K562 (cell line): ENCODE measurements at regions not wholly inside any gene's neighbourhood (a gene's known extent, or its start where the extent isn't known, plus 50 kb on each side); places are given as distances from the start of the nearest gene placed in this dataset.

Experiments
- ATAC-seq: fragments of 200-7000 bp; cut with Tn5 transposase; 3 replicates; pipeline ENCODE4 v1.9.1; 2020; ENCODE audit warnings: moderate library complexity
- BruUV-seq: library from RNA; stranded (reverse); fragments of 400-500 nt; replicated peaks from 2 replicates; lab custom pipeline; 2021; lab: Mats Ljungman, UMichigan
- CTCF ChIA-PET: fragments of 300-600 bp; formaldehyde crosslinking; extraction: SDS; loops from one replicate; lab custom pipeline; 2021; ENCODE audit warnings: low intra/inter-chr PET ratio; lab: Yijun Ruan, JAX
- POLR2A ChIA-PET: fragments of 300-600, 350-650 bp; sonication (Branson Sonifier 250); formaldehyde crosslinking; extraction: SDS; loops from one replicate; lab custom pipeline; 2021; ENCODE audit warnings: antibody characterized with exemption, inconsistent platforms; lab: Yijun Ruan, JAX
- DNase-seq, 4 experiments: peaks; one replicate each; pipeline versions ENCODE4 v3.0.0 to v3.0.0-alpha.2; 2011 to 2018; ENCODE audit warnings: low spot score in 3 of 4, mixed read lengths in 3 of 4; ENCODE audit errors: extremely low read depth in 1 of 4
- FAIRE-seq: peaks from 2 replicates; lab custom pipeline; 2011; peaks lifted over from hg19 to GRCh38; lab: Jason Lieb, UNC
- H2AFZ ChIP-seq: 2 replicates; pipeline ENCODE4 v1.6.0; 2011; ENCODE audit warnings: low read depth, low read length, control low read depth, inconsistent platforms
- H3K27ac ChIP-seq: fragments of 200-600 bp; 3 replicates; pipeline ENCODE4 v1.8.0; 2011; ENCODE audit warnings: low read depth, mild to moderate bottlenecking, control low read depth, inconsistent platforms, low read length, moderate library complexity, mixed read lengths; ENCODE audit errors: extremely low read depth
- H3K27me3 ChIP-seq, 2 experiments: fragments of 300-600 bp in 1 of 2; 2 replicates in 1 of 2; 3 replicates in 1 of 2; pipeline versions ENCODE4 v1.6.0 to v1.8.0; 2011; ENCODE audit warnings: inconsistent platforms in 2 of 2, low read length in 2 of 2, mild to moderate bottlenecking in 1 of 2, mixed read lengths in 1 of 2, moderate library complexity in 1 of 2; ENCODE audit not compliant: control insufficient read depth in 2 of 2, insufficient read depth in 2 of 2
- H3K36me3 ChIP-seq: fragments of 300-600 bp; 3 replicates; pipeline ENCODE4 v1.8.0; 2011; ENCODE audit warnings: mild to moderate bottlenecking, low read length, inconsistent platforms; ENCODE audit not compliant: control insufficient read depth, insufficient read depth
- H3K4me1 ChIP-seq, 2 experiments: fragments of 200-600 bp in 1 of 2; replicated peaks in 1 of 2; 2 replicates in 1 of 2; 3 replicates in 1 of 2; pipeline versions ENCODE4 v1.5.1 to v1.8.0; 2011; ENCODE audit warnings: inconsistent platforms in 2 of 2, low read length in 2 of 2, mild to moderate bottlenecking in 1 of 2, mixed read lengths in 1 of 2, moderate library complexity in 1 of 2; ENCODE audit not compliant: control insufficient read depth in 2 of 2, insufficient read depth in 2 of 2
- H3K4me2 ChIP-seq: 2 replicates; pipeline ENCODE4 v1.6.1; 2011; ENCODE audit warnings: low read length, control low read depth, inconsistent platforms, mixed read lengths; ENCODE audit not compliant: insufficient read depth
- H3K4me3 ChIP-seq: fragments of 200-600 bp; sonication (generic), shearing (Covaris generic); 2 replicates; pipeline ENCODE4 v1.5.1; 2016; ENCODE audit warnings: control low read depth, inconsistent platforms
- H3K79me2 ChIP-seq: fragments of 200-600 bp; 3 replicates; pipeline ENCODE4 v1.8.0; 2011; ENCODE audit warnings: low read length, inconsistent platforms; ENCODE audit not compliant: control insufficient read depth, insufficient read depth
- H3K9ac ChIP-seq, 2 experiments: 2 replicates each; pipeline versions ENCODE4 v1.6.0 to v1.6.1; 2011; ENCODE audit warnings: low read depth in 2 of 2, low read length in 2 of 2, control low read depth in 1 of 2, inconsistent platforms in 1 of 2, mild to moderate bottlenecking in 1 of 2, mixed read lengths in 1 of 2; ENCODE audit not compliant: insufficient read depth in 1 of 2
- H3K9me1 ChIP-seq: one replicate; pipeline ENCODE4 v1.6.0; 2011; ENCODE audit warnings: inconsistent platforms, mild to moderate bottlenecking, low read length, moderate library complexity; ENCODE audit not compliant: control insufficient read depth, insufficient read depth
- H3K9me3 ChIP-seq: replicated peaks from 2 replicates; pipeline ENCODE4 v1.5.1; 2011; ENCODE audit warnings: low read depth, low read length, inconsistent platforms; ENCODE audit not compliant: control insufficient read depth, insufficient read depth
- H4K20me1 ChIP-seq: replicated peaks from 2 replicates; pipeline ENCODE4 v1.6.1; 2011; ENCODE audit warnings: low read length, inconsistent platforms, mixed read lengths; ENCODE audit not compliant: control insufficient read depth, insufficient read depth
- BACH1 ChIP-seq: fragments of 200-800 bp; sonication (Bioruptor generic); IDR thresholded peaks from 2 replicates; pipeline ENCODE4 v1.6.1; 2016; ENCODE audit warnings: missing genetic modification characterization, missing compliant biosample characterization
- BDP1 ChIP-seq: IDR thresholded peaks from 3 replicates; pipeline ENCODE4 v1.6.1; 2011; ENCODE audit not compliant: insufficient read length, insufficient read depth
- RAD51 ChIP-seq: fragments of 450-650 bp; IDR thresholded peaks from 2 replicates; pipeline ENCODE4 v1.7.1; 2016; ENCODE audit warnings: low read depth, mild to moderate bottlenecking, borderline replicate concordance
- RNF2 ChIP-seq: sonication (generic); IDR thresholded peaks from 2 replicates; pipeline ENCODE4 v1.6.1; 2016
- THAP12 ChIP-seq: fragments of 250-450 bp; sonication (Bioruptor Pico); IDR thresholded peaks from 2 replicates; pipeline ENCODE4 v1.9.0; 2021; ENCODE audit warnings: mild to moderate bottlenecking, inconsistent platforms
- in situ Hi-C: fragments of 300-500 bp; cut with MboI; formaldehyde crosslinking; loops from 4 replicates; pipeline ENCODE4 v1.15.0; 2018; ENCODE audit warnings: inconsistent platforms, mixed read lengths
- intact Hi-C: fragments of 100-400 bp; cut with micrococcal nuclease; formaldehyde crosslinking; loops from 2 replicates; pipeline ENCODE4 v1.14.2; 2022

- TF ChIP-seq RAD51 (no peak), BDP1 (no peak), RNF2 (no peak)
- TF ChIP-seq, all 486 proteins: peak for 0
Measured at GRCh38 chr2:52391621-52392020, 1359.7 kb upstream of the NRXN1 start (continued).

- TF ChIP-seq BACH1 (no peak), THAP12 (CRISPR knock-in tag) (no peak)
- TF ChIP-seq, all 486 proteins: peak for 0
- H4K20me1 ChIP-seq = no peaks in the 10 kb centered on the region
- no peak for FAIRE-seq
- H3K4me1 ChIP-seq = no peaks in the 10 kb centered on the region
- no peak overlapping the region for H3K4me2 ChIP-seq
- no peaks in the 10 kb centered on the region for H3K9me1 ChIP-seq
- H2AFZ ChIP-seq = no peak overlapping the region
- CTCF ChIA-PET = no interaction called here
- no peak overlapping the region for H3K4me3 ChIP-seq
- H3K27ac ChIP-seq = no peak overlapping the region
- H3K79me2 ChIP-seq = no peaks in the 10 kb centered on the region
- in situ Hi-C loops (no loop called here), intact Hi-C loops (no loop called here)
- DNase-seq = no peak
- no peak overlapping the region for H3K9ac ChIP-seq
- BruUV-seq = no TSS peak
- ATAC-seq = no peak
- no peaks in the 10 kb centered on the region for H3K27me3 ChIP-seq
- no peaks in the 10 kb centered on the region for H3K9me3 ChIP-seq
- H3K36me3 ChIP-seq = no peaks in the 10 kb centered on the region
- POLR2A ChIA-PET = no interaction called here
Measured at GRCh38 chr2:52390651-52391050, 1358.7 kb upstream of the NRXN1 start.
